Activated T-cell treated with anti-CD3 and anti-CD28 coated beads, Interleukin-2, amount 50 U/mL, for 1 hour (primary cell): ENCODE measurements at regions not wholly inside any gene's neighbourhood (a gene's known extent, or its start where the extent isn't known, plus 50 kb on each side); places are given as distances from the start of the nearest gene placed in this dataset.
"Not testable (repeated sequence)": the region's sequence is repeated elsewhere in the genome, so short reads cannot be mapped to it uniquely, and the experiment has no call there.

Source experiments
- DNase-seq: peaks from one replicate; pipeline ENCODE4 v3.0.0-alpha.2; 2020

DNA sequence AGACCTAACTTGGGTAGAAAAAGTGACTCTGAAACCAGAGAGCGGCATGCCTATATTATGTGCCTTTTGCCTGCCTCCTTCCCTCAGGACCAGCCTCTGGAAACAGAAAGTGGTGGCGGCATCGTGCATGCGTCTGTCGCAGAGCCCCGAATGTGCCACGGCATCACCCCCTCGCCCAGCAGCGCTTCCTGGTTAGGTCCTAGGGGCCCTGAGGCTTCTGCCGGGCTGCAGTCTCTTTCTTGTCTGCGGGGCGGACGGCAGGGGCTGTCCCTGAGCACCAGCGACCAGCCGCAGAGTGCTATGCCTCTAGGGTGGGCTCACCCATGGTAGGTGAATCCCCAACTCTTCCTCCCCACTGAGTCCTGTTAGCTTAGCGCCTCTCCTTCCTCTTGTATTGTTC lies 68.7 kb downstream of the VSIG4 start:
- no peak for DNase-seq

DNA sequence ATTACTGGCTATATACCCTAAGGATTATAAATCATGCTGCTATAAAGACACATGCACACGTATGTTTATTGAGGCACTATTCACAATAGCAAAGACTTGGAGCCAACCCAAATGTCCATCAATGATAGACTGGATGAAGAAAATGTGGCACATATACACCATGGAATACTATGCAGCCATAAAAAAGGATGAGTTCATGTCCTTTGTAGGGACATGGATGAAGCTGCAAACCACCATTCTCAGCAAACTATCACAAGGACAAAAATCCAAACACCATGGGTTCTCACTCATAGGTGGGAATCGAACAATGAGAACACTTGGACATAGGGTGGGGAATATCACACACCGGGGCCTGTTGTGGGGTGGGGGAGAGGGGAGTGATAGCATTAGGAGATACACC lies 72.7 kb downstream of the VSIG4 start:
- not testable (repeated sequence) for DNase-seq

DNA sequence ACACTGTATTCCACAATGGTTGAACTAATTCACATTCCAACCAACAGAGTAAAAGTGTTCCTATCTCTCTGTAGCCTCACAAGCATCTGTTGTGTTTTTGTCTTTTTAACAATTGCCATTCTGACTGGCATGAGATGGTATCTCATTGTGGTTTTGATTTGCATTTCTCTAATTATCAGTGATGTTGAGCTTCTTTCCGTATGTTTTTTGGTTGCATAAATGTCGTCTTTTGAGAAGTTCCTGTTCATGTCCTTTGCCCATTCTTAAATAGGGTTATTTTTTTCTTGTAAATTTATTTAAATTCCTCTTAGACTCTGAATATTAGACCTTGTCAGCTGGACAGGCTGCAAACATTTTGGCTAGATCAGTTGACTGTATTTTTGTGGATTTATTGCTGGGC lies 78.2 kb downstream of the VSIG4 start:
- DNase-seq, result no peak

DNA sequence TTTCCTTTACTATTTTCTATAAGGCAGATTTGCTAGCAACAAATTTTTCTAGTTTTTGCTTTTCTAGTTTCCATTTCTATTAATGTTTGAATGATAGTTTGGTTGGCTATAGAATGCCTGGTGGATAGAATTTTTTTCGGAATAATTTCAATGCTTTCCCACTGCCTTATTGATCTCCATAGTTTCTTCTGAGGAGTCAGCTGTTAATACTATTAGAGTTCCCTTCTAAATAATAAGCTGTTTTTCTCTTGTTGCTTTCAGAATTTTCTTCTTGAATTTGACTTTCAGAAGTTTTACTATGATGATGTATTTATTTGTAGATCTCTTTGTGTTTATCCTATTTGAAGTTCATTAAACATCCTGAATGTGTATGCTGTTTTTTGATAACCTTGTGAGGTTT lies 91.8 kb downstream of the VSIG4 start:
- no peak for DNase-seq

DNA sequence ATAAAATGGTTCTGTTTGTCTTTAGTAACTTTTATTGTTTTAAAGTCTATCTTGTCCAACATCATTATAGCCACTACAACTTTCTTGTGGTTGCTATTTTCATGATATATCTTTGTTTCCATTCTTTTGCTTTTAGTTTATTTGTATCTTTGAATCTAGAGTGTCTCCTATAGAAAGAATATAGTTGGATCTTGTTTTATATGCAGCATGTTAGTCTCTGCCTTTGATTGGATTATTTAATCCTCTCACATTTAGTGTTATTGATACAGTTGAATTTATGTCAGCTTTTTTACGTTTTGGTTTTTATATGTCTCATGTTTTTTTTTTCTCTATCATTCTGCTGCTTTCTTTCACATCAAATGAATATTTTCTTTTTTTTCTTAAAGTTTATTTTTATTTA lies 98.1 kb downstream of the VSIG4 start:
- no peak for DNase-seq

DNA sequence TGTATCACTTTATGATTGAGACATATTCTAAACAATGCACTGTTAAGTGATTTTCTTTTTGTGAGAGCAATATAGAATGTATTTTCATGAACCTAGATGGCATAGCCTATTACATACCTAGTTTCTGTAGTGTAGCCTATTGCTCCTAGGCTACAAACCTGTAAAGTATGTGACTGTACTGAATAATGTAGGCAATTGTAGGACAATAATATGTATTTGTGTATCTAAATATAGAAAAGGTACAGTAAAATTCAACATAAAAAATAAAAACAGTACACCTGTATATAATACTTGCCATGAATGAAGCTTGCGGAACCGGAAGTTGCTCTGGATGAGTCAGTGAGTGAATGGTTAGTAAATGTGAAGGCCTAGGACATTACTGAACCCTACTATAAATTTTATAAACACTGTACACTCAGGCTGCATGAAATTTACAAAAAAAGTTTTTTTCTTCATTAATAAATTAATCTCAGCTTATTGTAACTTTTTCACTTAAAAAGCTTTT lies 106.7 kb downstream of the VSIG4 start:
- DNase-seq, result no peak

DNA sequence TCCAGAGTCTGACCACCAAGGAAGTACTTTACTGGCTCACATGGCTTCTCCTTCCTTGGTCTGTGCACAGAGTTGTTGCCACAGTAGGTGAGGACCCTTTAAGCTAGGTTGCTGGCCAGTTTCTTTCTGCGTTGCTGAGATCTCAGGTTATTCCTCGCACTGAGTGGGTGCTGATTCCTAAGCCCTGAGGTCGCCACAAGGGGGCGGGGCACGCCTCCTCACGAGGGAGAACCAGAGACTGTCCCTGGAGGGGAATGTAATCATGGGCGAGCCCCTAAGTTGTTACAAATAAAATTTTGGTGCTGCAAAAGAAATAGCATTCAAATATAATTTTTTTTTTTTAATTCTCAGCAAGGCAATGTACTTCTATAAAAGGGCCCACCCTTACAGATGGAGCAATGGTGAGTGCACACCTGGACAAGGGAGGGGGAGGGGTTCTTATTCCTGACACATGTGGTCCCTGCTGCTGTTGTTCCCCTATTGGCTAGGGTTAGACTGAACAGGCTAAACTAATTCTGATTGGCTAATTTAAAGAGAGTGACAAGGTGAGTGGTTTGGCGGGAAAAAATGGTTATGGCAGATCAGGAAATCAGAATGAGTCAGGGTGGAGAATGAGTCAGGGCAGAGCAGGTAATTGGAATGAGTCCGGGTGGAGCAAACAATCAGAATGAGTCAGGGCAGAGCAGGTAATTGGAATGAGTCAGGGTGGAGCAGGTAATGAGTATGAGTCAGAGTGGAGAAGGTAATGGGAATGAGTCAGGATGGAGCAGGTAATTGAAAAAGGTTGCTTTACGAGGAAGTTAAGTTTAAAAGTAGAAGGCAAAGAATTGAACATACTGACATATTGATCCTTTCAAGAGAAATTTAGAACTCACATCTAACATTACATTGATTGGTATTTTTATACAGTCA lies 107.5 kb downstream of the VSIG4 start:
- DNase-seq, result no peak

DNA sequence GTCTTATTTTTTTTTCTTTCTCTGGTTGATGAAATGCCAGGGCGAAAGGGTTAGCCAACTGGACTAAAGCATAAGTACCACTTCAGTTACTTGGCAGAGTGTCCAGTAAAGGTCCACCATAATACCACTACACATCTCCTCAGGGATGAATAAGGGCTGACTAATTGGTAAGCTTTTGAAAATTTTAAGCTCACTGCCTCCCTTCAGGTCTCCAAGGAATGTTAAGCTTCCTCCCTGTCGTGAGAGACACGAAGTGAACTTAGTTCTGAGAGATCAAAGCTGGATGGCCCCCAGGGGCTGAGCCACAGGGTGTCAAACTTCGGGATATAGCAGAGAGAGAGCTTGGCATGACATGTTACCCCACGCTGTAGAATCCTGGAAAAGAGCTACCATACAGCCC lies 111.4 kb downstream of the VSIG4 start:
- DNase-seq, result no peak

DNA sequence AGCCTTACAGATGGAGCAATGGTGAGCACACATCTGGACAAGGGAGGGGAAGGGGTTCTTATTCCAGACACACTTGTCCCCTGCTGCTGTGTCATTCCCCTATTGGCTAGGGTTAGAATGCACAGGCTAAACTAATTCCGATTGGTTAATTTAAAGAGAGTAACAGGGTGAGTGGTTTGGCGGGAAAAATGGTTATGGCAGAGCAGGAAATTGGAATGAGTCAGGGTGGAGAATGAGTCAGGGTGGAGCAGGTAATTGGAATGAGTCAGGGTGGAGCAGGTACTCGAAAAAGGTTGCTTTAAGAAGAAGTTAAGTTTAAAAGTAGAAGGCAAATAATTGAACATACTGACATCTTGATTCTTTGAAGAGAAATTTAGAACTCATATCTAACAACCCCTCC lies 112.5 kb downstream of the VSIG4 start:
- not testable (repeated sequence) for DNase-seq

DNA sequence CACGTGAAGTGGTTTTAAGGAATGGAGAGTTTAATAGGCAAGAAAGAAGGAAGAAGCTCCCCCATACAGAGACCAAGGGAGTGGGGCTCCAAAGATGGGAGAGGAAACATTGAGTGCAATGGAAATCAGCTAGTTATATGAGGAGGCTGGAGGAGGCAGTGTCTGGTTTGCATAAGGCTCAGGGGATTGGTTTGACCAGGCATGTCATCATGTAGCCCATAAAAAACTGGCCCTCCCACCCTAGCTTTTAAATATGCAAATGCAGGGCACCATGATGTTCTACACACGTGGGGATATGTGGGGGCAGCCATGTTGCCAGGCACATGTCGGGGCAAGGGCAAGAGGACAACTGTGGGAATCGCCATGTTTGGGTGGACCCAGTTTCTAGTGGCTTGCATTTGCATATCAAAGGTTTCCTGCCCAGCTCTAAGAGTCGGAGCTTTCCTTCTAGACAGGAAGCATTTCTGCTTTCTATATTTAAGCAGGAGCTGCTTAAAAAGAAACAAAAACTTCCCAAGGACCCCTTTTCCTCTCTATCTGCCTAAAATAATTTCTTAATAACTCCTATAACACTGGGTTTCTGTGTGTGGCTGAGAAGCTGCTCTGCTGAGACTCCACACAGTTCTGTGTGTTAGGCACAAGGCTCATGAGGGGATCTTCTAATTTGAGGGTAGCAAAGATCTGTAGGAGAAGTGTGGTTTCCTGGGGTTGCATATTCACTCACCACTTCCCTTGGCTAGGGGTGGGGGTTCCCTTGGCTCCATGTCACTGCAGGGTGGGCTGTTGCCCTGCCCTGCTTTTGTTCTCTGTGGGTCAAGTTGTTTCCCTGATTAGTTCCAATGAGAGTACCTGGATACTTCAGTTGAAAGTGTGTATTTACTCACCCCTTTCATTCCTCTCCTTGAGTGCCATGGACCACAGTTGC lies 113.5 kb downstream of the VSIG4 start:
- no peak for DNase-seq

DNA sequence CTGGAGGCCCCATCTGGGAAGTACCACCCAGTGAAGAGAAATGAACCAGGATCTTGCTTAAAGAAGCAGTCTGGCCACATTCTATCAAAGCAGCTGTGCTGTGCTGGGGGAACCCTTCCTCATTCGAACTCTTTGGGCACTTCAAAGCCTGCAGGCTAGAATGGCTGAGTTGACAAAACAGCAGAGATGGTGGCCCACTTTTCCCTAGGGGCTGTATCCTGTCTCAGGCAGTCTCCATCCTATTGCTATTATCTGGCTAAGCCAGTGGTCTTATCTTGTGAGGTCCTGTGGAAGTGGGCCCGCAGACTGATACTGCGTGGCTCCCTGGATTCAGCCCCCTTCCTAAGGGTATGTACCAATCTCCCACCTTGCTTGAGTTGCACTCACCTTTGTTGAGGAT lies 114.3 kb downstream of the VSIG4 start:
- DNase-seq, result no peak

DNA sequence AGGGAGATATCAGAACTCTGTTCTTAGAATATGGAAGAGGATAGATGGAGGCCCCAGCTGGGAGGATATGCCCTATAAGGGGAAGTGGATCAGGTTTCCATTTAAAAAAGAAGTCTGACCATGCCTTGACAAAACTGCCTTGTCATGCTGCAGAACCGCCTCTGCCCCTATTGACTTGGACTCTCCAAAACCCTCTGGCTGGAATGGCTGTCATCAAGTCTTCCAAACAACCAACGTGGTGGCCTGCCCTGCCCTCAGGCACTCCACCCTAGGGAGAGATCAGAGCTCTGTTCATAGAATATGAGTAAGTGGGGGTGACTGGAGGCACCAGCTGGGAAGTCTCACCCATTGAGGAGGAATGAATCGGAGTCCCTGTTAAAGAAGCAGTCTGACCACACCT lies 114.9 kb downstream of the VSIG4 start:
- DNase-seq, result no peak

DNA sequence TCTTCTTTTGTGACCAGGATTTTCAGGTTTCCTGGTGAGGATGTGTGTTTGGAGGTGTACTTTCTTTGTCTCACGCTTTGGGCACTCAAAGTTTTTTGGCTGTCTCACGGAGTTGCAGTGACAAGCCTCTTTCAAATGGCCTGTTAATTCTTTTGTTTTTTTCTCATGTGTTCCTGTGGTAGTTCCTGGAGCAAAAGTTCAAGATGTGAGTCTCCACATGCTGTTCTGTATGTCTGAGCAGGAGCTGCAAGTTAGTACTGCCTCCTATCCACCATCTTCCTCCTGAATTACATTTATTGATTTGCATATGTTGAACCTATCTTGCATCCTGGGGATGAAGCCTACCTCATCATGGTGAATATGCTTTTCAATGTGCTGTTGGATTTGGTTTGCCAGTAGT lies 118.5 kb downstream of the VSIG4 start:
- DNase-seq, result no peak

DNA sequence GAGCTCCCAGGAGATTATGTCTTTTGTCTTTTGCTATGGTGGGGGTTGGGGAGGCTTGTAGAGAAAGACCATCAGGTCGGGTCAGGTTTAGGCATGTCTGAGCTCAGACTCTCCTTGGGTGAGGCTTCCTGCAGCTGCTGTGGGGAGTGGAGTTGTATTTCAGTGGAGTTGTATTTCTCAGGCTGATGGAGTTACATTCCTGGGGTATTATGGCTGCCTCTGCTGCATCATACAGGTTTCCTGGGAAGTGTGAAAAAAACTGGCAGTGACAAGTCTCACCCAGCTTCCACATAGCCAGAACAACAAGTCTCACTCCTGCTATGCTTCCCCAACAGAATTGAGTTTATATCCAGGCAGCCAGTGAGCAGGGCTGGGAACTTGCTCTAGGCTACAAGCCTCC lies 119.3 kb downstream of the VSIG4 start:
- no peak for DNase-seq

DNA sequence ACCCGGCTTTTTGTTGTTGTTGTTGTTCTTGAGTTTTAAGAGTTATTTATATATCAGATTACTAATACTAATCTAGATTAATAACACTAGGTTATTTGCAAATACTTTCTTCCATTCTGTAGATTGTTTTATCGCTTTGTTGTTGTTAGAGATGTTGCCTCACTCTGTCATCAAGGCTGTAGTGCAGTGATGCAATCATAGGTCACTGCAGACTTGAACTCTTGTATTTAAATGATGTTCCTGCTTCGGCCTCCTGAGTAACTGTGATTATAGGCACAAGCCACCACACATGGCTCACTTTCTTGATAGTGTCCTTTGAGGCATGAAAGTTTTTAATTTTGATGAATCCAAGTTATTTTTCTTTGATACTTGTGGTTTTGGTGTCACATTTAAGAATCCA lies 129.0 kb downstream of the VSIG4 start:
- DNase-seq, result no peak

DNA sequence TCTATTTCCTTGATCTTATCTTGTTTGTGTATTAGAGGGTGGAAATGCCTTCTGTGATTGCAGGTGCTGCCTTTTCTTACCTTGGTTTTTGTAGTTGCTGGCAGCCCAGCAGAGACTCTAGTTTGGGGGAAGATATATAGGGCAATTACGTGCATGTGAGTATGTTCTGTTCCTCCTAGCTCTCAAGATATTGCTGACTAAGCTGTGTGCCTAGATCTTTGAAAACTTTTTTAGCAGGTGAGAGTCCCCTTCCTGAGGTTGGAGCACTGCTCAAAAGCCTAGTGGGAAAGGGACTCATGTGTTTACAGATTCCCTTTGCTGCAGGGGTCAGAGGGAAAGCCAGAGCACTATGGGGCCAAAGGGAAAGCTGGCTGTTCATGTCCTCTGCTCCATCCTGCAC lies 136.1 kb downstream of the VSIG4 start:
- no peak for DNase-seq

DNA sequence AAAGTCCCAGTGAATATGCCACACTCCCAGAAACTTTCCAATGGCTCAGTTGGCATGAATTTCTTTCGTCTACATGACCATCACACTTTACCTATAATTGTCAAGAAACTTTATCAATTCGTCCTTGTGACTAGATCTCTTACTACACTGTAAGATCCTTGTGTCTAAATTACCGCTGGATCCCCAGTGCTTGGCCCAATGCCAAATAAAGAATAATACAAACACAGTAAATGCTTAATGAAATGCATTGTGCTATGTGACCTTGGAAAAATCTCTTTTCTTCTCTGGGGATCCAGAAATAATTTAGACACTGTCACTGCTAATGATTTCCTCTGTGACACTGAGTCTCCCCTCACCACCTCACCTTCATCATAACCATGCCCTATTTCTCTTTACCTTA lies 137.9 kb downstream of the VSIG4 start:
- no peak for DNase-seq

DNA sequence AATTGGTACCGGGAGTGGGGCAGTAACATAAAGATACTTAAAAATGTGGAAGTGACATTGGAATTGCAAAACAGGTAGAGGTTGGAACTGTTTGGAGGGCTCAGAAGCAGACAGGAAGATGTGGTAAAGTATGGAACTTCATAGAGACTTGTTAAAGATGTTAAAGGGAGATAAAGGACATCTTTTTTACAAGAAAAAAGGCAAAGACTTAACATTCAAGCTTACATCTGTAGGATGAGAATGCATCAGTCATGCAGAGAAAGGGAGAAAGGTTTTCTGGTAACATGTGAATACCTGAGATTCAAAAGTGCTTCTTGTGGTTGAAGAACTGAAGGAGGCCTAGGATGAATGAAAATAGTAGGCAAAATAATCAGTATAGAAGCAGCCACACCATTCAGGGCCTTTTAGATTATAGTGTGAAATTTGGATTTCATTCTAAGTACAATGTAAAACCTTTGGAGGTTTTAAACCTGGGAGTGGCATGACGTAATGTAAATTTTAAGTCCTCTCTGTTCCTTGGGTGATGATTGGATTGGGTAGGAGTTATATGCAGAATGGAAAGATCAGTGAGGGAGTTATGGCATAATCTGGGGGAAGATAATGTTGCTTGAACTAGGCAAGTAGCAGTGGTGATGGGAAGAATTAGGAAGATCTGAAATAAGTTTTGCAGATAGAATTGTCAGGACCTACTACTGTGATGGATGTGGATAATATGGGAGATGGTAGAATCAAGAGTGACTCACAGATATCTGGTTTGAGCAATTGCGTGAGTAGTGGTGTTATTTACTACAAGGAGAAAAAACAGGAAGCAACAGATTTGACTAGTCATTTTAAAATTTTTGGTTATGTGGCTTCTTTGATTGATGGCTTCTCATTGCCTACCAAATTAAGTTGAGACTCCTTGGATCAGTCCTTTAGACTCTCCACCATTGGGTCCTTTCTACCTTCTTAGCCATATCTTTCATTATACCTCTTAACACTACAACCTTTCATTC lies 138.7 kb downstream of the VSIG4 start:
- no peak for DNase-seq

DNA sequence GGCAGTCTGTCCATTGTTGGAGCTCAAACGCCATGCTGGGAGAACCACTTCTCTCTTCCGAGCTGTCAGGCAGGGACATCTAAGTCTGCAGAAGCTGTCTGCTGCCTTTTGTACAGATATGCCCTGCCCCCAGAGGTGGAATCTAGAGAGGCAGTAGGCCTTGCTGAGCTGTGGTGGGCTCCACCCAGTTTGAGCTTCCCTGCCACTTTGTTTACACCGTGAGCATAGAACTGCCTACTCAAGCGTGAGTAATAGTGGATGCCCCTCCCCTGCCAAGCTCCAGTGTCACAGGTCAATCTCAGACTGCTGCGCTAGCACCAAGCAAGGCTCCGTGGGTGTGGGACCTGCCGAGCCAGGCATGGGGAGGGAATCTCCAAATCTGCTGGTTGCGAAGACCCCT lies 145.7 kb downstream of the VSIG4 start:
- DNase-seq, result no peak

DNA sequence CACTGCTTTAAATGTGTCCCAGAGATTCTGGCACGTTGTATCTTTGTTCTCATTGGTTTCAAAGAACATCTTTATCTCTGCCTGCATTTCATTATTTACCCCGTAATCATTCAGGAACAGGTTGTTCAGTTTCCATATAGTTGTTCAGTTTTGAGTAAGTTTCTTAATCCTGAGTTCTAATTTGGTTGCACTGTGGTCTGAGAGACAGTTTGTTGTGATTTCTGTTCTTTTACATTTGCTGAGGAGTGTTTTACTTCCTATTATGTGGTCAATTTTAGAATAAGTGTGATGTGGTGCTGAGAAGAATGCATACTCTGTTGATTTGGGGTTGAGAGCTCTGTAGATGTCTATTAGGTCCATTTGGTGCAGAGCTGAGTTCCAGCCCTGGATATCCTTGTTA lies 148.1 kb downstream of the VSIG4 start:
- not testable (repeated sequence) for DNase-seq

DNA sequence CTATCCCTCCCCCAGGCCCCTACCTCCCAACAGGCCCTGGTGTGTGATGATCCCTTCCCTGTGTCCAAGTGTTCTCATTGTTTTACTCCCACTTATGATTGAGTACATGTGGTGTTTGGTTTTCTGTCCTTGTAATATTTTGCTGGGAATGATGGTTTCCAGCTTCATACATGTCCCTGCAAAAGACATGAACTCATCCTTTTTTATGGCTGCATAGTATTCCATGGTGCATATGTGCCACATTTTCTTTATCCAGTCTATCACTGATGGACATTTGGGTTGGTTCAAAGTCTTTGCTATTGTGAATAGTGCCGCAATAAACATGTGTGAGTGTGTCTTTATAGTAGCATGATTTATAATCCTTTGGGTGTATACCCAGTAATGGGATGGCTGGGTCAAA lies 151.7 kb downstream of the VSIG4 start:
- DNase-seq, result not testable (repeated sequence)

DNA sequence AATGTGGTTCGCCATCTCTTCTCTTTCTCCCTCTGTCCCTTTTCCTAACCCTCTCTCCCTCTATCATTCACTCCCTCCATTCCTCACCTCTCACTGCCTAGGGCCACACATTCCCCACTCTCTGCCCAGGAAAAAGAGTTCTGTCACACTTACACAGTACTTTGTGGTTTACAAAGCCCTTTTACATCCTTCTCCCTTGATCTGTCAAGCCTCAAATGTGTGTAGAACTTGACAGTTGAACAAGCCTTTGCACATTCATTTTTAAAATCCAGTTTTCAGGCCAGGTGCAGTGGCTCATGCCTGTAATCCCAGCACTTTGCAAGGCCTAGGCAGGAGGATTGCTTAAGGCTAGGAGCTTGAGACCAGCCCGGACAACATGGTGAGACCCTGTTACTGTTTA lies 156.3 kb downstream of the VSIG4 start:
- no peak for DNase-seq
